Naive thymus-derived CD8-positive, alpha-beta T cell (primary cell): ENCODE measurements at regions not wholly inside any gene's neighbourhood (a gene's known extent, or its start where the extent isn't known, plus 50 kb on each side); places are given as distances from the start of the nearest gene placed in this dataset.

Experiments
- ATAC-seq, 2 donors: fragments of 150-1000 bp; cut with Tn5 transposase in 1 of 2; sonication (Bioruptor Pico), chemical (Tn5 transposase) in 1 of 2; 1 replicate in 1 of 2; 2 replicates in 1 of 2; pipeline ENCODE4 v1.10.0; 2021; ENCODE audit warnings: mild to moderate bottlenecking in 2 of 2, moderate library complexity in 2 of 2
- POLR2A ChIA-PET: fragments of 350-600 bp; sonication (Branson Sonifier 250); formaldehyde crosslinking; loops from one replicate; lab custom pipeline; 2021; ENCODE audit warnings: antibody characterized with exemption; lab: Charles Lee
- DNase-seq, 10 donors: peaks; one replicate each; pipeline versions ENCODE4 v3.0.0 to v3.0.0-alpha.2; 2020 to 2022
- H3K27ac Mint-ChIP-seq, 10 donors: one replicate each; pipeline ENCODE4 v1.8.0; 2020 to 2022; ENCODE audit warnings: mild to moderate bottlenecking in 10 of 10, mixed read lengths in 10 of 10, moderate library complexity in 4 of 10, inconsistent platforms in 1 of 10
- H3K27me3 Mint-ChIP-seq, 5 donors: one replicate each; pipeline ENCODE4 v1.8.0; 2021 to 2022; ENCODE audit warnings: mixed read lengths in 5 of 5
- H3K36me3 Mint-ChIP-seq, 3 donors: one replicate each; pipeline ENCODE4 v1.8.0; 2020 to 2022; ENCODE audit warnings: mixed read lengths in 3 of 3, mild to moderate bottlenecking in 2 of 3, inconsistent platforms in 1 of 3
- H3K4me1 Mint-ChIP-seq, 4 donors: one replicate each; pipeline ENCODE4 v1.8.0; 2021 to 2022; ENCODE audit warnings: mixed read lengths in 4 of 4
- H3K4me3 Mint-ChIP-seq, 10 donors: one replicate each; pipeline ENCODE4 v1.8.0; 2020 to 2022; ENCODE audit warnings: mild to moderate bottlenecking in 10 of 10, mixed read lengths in 10 of 10, moderate library complexity in 6 of 10, inconsistent platforms in 1 of 10
- H3K9me3 Mint-ChIP-seq, 9 donors: one replicate each; pipeline ENCODE4 v1.8.0; 2020 to 2022; ENCODE audit warnings: mixed read lengths in 9 of 9, mild to moderate bottlenecking in 3 of 9, inconsistent platforms in 1 of 9, moderate library complexity in 1 of 9

DNA sequence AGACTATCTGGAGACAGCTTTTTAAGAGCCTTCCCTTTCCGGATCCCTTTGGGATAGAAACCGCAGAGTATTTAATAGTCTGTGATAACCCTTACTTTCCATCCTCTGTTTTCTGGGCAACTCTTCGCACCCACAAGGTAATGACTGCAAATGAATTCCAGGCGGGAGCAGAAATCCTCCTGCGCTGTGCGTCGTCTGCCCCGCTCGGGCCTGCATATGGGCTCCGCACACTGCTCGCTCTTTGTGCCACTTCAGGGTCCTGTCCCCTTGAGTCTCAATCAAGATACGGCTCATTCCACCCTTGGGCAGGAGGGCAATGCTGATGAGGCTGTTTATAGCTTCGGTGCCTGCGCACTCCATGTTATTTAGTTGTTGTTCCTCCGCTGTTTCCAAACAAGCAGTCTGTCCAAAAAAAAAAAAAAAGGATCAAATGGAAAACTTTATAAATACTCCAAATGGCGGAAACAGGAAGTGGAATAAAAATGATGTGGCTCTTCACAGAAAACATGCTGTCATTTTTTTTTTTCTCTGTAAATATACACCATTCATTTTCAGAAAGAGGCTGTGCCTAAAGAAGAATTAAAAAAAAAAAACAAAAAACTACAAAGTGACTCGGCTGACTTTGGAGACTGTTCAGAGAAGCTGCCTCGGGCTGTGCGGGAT is 169.6 kb upstream of the GMDS start:
- DNase-seq: no peak
- H3K27ac Mint-ChIP-seq: peak overlapping the region in 1 of 10 donors; percentile 19
- no peak overlapping the region for H3K4me3 Mint-ChIP-seq
- peaks cover 0 to 16% (median 0%) of the 10 kb centered on the region in 9 donors for H3K9me3 Mint-ChIP-seq
- H3K36me3 Mint-ChIP-seq: no peaks in the 10 kb centered on the region
- no peak for ATAC-seq
- no peaks in the 10 kb centered on the region for H3K27me3 Mint-ChIP-seq
- POLR2A ChIA-PET: no interaction called here
- no peaks in the 10 kb centered on the region for H3K4me1 Mint-ChIP-seq

DNA sequence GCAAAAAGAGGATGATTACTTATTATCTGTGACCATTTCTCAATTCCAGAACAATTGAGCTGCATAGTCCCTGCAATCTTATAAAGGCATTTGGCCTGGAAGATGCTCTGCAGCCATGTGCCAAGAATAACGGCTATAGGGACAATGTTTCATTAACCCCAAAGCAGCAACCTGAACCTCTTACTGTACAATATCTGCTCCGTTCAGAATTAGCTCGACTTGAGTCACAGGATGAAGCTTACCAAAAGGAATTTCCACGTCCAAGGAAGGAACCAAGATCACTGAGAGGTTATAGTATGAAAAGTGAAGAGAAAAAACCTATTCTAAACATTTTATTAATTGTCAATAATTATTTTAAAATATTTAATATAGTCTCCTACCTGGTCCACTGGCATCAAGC is 167.3 kb upstream of the GMDS start:
- DNase-seq (no peak), ATAC-seq (no peak)
- no peaks in the 10 kb centered on the region for H3K4me1 Mint-ChIP-seq
- POLR2A ChIA-PET: no interaction called here
- no peaks in the 10 kb centered on the region for H3K27me3 Mint-ChIP-seq
- H3K9me3 Mint-ChIP-seq: peaks cover 0 to 16% (median 0%) of the 10 kb centered on the region in 9 donors
- H3K4me3 Mint-ChIP-seq: no peak overlapping the region
- H3K36me3 Mint-ChIP-seq: no peaks in the 10 kb centered on the region
- H3K27ac Mint-ChIP-seq: no peak overlapping the region

DNA sequence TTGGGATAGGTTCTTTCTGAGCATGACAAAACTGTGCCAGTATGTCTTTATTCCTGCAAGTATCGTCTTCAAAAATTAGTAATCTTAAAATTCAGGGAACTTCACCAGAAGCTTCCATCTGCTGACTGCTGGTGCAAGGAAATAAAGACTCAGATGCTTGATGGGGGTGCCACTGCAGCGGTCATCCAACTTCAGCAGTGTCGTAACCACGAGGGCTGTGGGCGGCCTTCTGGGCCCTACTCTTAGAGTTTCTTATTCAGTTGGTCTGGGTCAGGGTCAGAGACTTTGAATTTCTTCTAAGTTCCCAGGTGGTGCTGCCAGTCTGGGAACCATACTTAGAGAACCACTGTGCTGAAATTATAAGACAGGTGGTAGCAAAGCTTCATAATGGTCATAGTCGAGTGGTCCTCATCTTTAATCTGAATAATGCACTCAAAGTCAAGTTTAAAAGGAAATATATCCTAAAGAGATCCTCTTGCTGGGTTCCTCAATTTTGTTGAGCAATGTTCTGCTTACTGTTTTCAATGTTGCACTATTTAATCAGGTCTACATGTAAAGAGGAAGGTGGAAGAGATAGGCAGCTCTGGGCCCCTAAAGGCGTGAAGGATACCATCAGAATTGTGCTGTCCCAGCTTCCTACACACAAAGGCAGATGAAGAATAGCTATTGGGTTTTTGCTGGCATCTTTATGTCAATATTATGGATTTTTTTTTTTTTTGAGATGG is 165.4 kb upstream of the GMDS start:
- no peak overlapping the region for H3K27ac Mint-ChIP-seq
- H3K4me3 Mint-ChIP-seq: no peak overlapping the region
- no peaks in the 10 kb centered on the region for H3K4me1 Mint-ChIP-seq
- no peaks in the 10 kb centered on the region for H3K27me3 Mint-ChIP-seq
- H3K9me3 Mint-ChIP-seq: peaks cover 0 to 7% (median 0%) of the 10 kb centered on the region in 9 donors
- DNase-seq (no peak), ATAC-seq (no peak)
- H3K36me3 Mint-ChIP-seq: peaks cover 0 to 3% (median 0%) of the 10 kb centered on the region in 3 donors
- POLR2A ChIA-PET: no interaction called here

DNA sequence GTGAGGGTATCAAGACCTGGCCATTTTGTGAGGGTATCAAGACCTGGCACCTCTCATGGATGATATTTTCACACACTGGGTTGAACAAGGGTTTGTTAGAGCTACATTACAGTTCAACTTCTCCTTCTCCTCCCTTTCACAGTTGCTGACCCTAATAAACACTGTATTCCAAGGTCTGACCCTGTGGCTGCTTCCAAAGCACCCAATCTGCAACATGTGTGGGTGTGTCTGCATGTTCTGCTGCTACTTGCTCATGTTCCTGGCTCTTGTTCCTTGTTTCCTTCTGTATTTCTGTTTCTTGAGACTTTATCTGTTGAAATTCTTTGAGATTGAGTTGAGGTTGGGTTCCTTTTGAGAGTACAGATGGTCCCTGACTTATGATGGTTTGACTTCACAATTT is 162.1 kb upstream of the GMDS start:
- peaks cover 0 to 4% (median 3%) of the 10 kb centered on the region in 3 donors for H3K36me3 Mint-ChIP-seq
- H3K9me3 Mint-ChIP-seq: no peaks in the 10 kb centered on the region
- H3K4me3 Mint-ChIP-seq: no peak overlapping the region
- H3K4me1 Mint-ChIP-seq: no peaks in the 10 kb centered on the region
- ATAC-seq (no peak), DNase-seq (no peak)
- POLR2A ChIA-PET: no interaction called here
- H3K27ac Mint-ChIP-seq: no peak overlapping the region
- H3K27me3 Mint-ChIP-seq: no peaks in the 10 kb centered on the region

DNA sequence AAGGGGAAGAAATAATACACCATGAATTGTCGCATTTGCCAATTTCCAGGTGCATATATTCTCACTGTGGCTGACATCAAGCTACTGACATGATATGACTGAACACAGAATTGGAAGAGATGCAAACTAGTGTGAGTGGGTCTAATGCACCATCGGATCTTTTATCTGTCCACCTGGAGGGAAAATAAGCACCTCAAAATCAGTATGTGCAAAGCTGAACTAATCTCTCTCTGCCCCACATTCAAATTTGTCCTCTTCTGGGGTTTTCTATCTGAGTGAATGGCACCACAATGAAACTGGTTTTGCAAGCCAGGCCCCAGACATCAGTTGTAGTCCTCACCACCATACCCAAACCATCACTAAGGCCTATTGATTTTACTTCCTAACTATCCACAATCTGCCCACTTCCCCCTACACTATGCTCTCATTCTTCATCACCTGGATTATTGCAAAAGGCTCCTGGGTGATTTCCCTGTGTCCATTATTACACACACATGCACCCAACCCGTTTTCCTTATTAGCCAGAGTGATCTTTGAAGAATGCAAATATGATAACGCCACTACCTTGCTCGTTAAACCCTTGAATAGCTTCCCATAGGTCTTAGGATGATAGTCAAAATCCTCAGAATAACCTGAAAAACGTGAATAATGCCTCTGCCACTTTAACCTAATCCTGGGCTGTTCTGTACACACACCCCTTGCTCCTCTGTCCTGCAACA is 159.0 kb upstream of the GMDS start:
- ATAC-seq (no peak), DNase-seq (no peak)
- no peaks in the 10 kb centered on the region for H3K27me3 Mint-ChIP-seq
- H3K4me1 Mint-ChIP-seq: no peaks in the 10 kb centered on the region
- no peak overlapping the region for H3K27ac Mint-ChIP-seq
- H3K4me3 Mint-ChIP-seq: no peak overlapping the region
- POLR2A ChIA-PET: no interaction called here
- peaks cover 0 to 9% (median 0%) of the 10 kb centered on the region in 9 donors for H3K9me3 Mint-ChIP-seq
- H3K36me3 Mint-ChIP-seq: peaks cover 11 to 26% (median 16%) of the 10 kb centered on the region in 3 donors

DNA sequence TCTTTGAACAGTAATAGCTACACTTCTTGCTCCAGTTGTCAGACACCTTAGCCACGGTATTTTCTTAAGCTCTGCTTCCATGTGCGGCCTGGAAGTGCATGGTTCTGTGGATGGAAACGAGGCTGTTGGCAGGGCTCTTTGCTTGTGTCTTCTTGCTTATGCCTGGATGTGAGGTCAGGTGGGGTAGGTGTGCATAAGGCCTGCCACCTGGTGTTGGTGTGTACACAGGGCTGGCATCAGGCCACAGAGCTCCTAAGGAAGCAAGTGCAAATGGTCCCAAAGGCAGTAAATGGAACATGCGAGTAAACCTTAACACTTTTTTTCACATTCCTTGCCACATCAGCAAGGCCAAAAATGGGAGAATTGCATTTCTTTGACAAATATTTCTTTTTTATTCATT is 158.1 kb upstream of the GMDS start:
- DNase-seq: no peak
- POLR2A ChIA-PET: no interaction called here
- ATAC-seq: no peak
- H3K36me3 Mint-ChIP-seq: peaks cover 12 to 31% (median 20%) of the 10 kb centered on the region in 3 donors
- H3K27ac Mint-ChIP-seq: no peak overlapping the region
- H3K27me3 Mint-ChIP-seq: no peaks in the 10 kb centered on the region
- H3K4me3 Mint-ChIP-seq: no peak overlapping the region
- H3K9me3 Mint-ChIP-seq: peaks cover 0 to 9% (median 0%) of the 10 kb centered on the region in 9 donors
- H3K4me1 Mint-ChIP-seq: no peaks in the 10 kb centered on the region

DNA sequence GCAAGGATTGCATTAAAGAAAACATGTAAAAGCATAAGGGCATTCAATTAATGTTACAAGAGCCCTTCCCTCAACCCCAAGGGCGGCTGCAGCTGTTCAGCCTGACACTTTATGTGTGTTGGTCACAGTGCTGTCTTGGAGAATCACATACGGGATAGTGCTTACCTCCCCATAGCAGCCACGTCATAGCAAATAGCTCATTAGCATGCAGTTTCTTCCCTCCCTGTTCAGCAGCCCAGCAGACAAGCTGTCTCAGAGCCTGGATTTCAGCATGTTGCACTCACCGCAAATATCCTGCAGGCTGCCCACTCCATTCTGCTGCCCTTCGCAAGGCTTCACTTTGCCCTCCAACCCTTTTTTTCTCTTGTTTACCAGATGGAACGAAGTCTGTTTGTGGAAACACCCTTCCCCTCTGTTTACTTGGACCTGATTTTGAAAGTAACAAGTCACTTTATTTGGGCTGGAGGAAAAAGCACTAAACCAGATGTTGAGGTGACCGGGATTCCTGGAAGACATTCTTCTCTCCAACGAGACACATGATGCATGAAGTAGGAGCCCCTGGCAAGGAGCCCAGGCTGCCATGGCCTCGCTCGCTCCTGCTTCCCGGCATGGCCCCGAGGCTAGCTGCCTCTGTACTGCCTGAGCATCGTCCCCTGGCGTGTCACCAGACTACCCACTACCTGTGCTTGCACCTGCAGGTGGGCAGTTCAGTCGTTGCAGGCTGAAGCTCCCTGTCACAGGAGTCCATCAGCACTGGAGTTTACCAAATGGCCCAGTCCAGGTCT is 151.6 kb upstream of the GMDS start:
- Mint-ChIP-seq H3K27me3 (no peaks in the 10 kb centered on the region), H3K27ac (no peak overlapping the region), H3K4me1 (peaks cover 0 to 4% (median 0%) of the 10 kb centered on the region in 4 donors), H3K9me3 (peaks cover 0 to 9% (median 0%) of the 10 kb centered on the region in 9 donors), H3K36me3 (peaks cover 20 to 42% (median 25%) of the 10 kb centered on the region in 3 donors), H3K4me3 (no peak overlapping the region)
- DNase-seq (no peak), ATAC-seq (no peak)
- POLR2A ChIA-PET: no interaction called here

DNA sequence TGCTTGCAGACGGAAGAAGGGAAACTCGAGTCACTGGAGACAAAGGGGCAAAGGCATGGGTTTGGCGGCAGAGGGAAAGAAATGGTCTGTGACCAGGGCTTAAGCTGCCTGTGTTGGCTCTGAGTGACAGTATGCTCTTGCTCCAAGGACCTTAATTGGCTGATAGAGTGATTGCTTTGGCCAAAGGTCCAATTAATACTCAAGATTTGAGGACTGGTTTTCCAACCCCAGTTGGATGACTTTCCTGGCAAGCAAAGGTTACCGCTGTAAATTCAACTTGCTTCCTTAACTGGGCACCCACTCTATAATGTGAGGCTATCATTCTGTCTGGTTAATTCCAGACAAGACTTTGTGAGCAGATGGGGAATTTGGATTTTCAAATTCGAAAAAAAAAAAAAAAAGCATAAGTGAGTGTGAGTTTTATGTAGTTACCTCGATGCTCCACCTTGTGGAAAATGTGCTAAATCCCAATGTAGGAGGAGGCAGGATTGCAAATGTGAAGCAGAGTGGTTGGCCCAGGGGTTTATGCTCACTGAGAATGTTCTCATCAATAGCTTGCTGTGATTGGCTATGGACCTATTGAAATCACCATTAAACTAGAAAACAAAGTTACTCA is 150.7 kb upstream of the GMDS start:
- ATAC-seq (no peak), DNase-seq (no peak)
- Mint-ChIP-seq H3K4me1 (peaks cover 0 to 4% (median 0%) of the 10 kb centered on the region in 4 donors), H3K9me3 (peaks cover 0 to 9% (median 0%) of the 10 kb centered on the region in 9 donors), H3K27ac (no peak overlapping the region), H3K27me3 (no peaks in the 10 kb centered on the region), H3K36me3 (peaks cover 20 to 35% (median 24%) of the 10 kb centered on the region in 3 donors), H3K4me3 (no peak overlapping the region)
- POLR2A ChIA-PET: no interaction called here

DNA sequence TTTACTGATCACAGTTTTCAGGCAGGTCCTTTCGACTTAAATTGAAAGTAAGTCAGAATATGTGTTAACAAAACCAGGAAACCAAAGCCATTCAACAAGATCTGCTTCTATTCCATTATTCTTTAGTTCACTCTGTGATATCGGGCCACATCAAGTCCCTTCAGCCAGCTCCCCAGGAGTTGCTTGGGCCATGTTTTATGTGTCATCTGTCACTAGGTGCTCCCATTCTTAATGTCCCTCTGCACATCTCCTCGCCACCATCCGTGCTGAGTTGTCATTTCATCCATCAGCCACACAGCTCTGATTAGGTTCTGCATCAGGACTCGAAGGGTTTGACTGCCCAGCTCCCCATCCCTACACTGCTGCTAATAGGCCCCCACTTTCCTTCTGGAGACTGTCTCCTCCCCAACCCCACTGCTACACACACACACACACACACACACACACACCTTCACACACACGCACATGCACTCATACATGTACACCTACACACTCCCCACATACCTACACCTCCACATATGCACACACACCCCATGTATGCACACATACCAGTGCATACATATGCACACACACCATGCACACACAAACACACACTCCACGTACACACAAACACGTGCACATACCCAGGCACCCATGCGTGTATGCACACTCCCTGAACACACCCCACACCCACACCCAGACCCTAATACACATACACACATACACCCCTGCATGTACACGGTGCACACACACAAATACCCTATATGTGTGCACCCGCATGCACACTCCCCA is 143.3 kb upstream of the GMDS start:
- DNase-seq (no peak), ATAC-seq (no peak)
- H3K36me3 Mint-ChIP-seq: peaks cover 0 to 8% (median 2%) of the 10 kb centered on the region in 3 donors
- peaks cover 0 to 2% (median 0%) of the 10 kb centered on the region in 4 donors for H3K4me1 Mint-ChIP-seq
- POLR2A ChIA-PET: no interaction called here
- H3K9me3 Mint-ChIP-seq: peaks cover 0 to 10% (median 0%) of the 10 kb centered on the region in 9 donors
- H3K4me3 Mint-ChIP-seq: no peak overlapping the region
- no peak overlapping the region for H3K27ac Mint-ChIP-seq
- H3K27me3 Mint-ChIP-seq: no peaks in the 10 kb centered on the region

DNA sequence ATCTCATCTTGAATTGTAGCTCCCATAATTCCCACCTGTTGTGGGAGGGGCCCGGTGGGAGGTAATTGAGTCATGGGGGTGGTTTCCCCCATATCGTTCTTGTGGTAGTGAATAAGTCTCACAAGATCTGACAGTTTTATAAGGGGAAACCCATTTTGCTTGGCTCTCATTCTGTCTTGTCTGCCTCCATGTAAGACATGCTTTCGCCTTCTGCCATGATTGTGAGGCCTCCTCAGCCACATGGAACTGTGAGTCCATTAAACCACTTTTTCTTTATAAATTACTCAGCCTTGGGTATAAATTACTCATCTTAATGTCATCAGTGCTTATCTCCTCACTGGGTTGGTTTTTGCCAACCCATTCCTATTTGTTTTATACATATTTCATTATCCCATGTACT is 142.0 kb upstream of the GMDS start:
- ATAC-seq (no peak), DNase-seq (no peak)
- peaks cover 0 to 2% (median 0%) of the 10 kb centered on the region in 4 donors for H3K4me1 Mint-ChIP-seq
- H3K4me3 Mint-ChIP-seq: no peak overlapping the region
- no peaks in the 10 kb centered on the region for H3K27me3 Mint-ChIP-seq
- peaks cover 0 to 8% (median 2%) of the 10 kb centered on the region in 3 donors for H3K36me3 Mint-ChIP-seq
- H3K27ac Mint-ChIP-seq: no peak overlapping the region
- peaks cover 0 to 10% (median 0%) of the 10 kb centered on the region in 9 donors for H3K9me3 Mint-ChIP-seq
- POLR2A ChIA-PET: no interaction called here

DNA sequence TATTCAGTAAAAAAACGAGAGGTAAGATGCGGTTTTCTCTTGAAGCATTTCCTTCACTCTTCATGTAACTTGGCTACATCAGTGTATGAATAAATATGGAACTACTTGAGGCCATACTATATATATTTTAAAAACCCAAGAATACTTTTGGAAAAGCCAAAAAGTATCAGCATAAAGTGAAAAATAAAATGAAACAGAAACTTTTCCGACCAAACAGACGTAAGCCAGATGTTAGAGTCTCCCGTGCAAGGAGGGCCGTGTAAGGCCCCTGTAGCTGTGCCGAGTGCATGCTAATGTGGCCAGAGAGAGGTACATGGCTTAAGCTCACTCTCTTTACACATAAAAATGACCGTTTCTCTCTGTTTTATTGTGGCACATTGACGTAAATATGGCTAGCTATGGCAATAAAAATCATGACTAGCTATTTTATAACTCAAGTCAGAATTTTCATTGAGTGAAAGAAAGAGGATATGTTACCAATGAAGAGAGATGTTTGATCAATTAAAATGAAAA is 140.1 kb upstream of the GMDS start:
- no peak for ATAC-seq
- Mint-ChIP-seq H3K4me1 (peaks cover 0 to 2% (median 0%) of the 10 kb centered on the region in 4 donors), H3K36me3 (peaks cover 0 to 8% (median 0%) of the 10 kb centered on the region in 3 donors), H3K27ac (no peak overlapping the region), H3K4me3 (no peak overlapping the region), H3K9me3 (peaks cover 0 to 10% (median 0%) of the 10 kb centered on the region in 9 donors), H3K27me3 (no peaks in the 10 kb centered on the region)
- POLR2A ChIA-PET: no interaction called here
- no peak for DNase-seq
